SK-N-SH (cell line): ENCODE measurements at regions not wholly inside any gene's neighbourhood (a gene's known extent, or its start where the extent isn't known, plus 50 kb on each side); places are given as distances from the start of the nearest gene placed in this dataset.

Experiments used
- CTCF ChIA-PET: fragments of 300-600, 350-600 bp; formaldehyde crosslinking; extraction: SDS; loops from one replicate; lab custom pipeline; 2021; lab: Yijun Ruan, JAX
- POLR2A ChIA-PET: fragments of 350-600 bp; sonication (Branson Sonifier 250); formaldehyde crosslinking; extraction: SDS; loops from one replicate; lab custom pipeline; 2020; ENCODE audit warnings: antibody characterized with exemption, inconsistent platforms; lab: Yijun Ruan, JAX
- DNase-seq: peaks from one replicate; pipeline ENCODE4 v3.0.0; 2012
- H2AFZ ChIP-seq: fragments of 200-600 bp; sonication (generic); 2 replicates; pipeline ENCODE4 v1.8.1; 2016; ENCODE audit warnings: antibody characterized with exemption, mild to moderate bottlenecking, low read depth
- H3F3A ChIP-seq: fragments of 200-600 bp; sonication (generic); replicated peaks from 2 replicates; pipeline ENCODE3; 2016; ENCODE audit warnings: antibody characterized with exemption, mild to moderate bottlenecking; ENCODE audit not compliant: insufficient read depth
- H3K27ac ChIP-seq, 2 experiments: fragments of 200-500 bp in 1 of 2; fragments of 200-600 bp in 1 of 2; sonication (Bioruptor generic) in 1 of 2; sonication (generic), shearing (Covaris generic) in 1 of 2; 2 replicates each; pipeline versions ENCODE4 v1.5.1 to v1.6.1; 2014 to 2016; ENCODE audit warnings: low read depth in 2 of 2, inconsistent platforms in 1 of 2, low read length in 1 of 2, mild to moderate bottlenecking in 1 of 2, mixed read lengths in 1 of 2
- H3K27me3 ChIP-seq: fragments of 200-600 bp; sonication (generic), shearing (Covaris generic); 2 replicates; pipeline ENCODE4 v1.6.1; 2016; ENCODE audit warnings: mixed run types; ENCODE audit not compliant: insufficient read depth
- H3K36me3 ChIP-seq, 2 experiments: fragments of 200-500 bp in 1 of 2; fragments of 200-600 bp in 1 of 2; sonication (Bioruptor generic) in 1 of 2; sonication (generic) in 1 of 2; replicated peaks in 1 of 2; 2 replicates each; pipeline versions ENCODE3 to v1.5.1; 2014 to 2016; ENCODE audit warnings: low read length in 1 of 2, mild to moderate bottlenecking in 1 of 2; ENCODE audit not compliant: insufficient read depth in 2 of 2, control insufficient read depth in 1 of 2
- H3K4me1 ChIP-seq, 2 experiments: fragments of 200-500 bp in 1 of 2; fragments of 200-600 bp in 1 of 2; sonication (Bioruptor generic) in 1 of 2; sonication (generic), shearing (Covaris generic) in 1 of 2; 2 replicates each; pipeline versions ENCODE4 v1.5.1 to v1.6.1; 2014 to 2016; ENCODE audit warnings: low read depth in 1 of 2, low read length in 1 of 2, mixed run types in 1 of 2; ENCODE audit not compliant: insufficient read depth in 2 of 2, control insufficient read depth in 1 of 2
- H3K4me2 ChIP-seq: fragments of 200-600 bp; sonication (generic), shearing (Covaris generic); 2 replicates; pipeline ENCODE4 v1.6.1; 2017; ENCODE audit warnings: mixed run types
- H3K4me3 ChIP-seq, 2 experiments: fragments of 200-500 bp in 1 of 2; fragments of 200-600 bp in 1 of 2; sonication (Bioruptor generic) in 1 of 2; sonication (generic), shearing (Covaris generic) in 1 of 2; 2 replicates each; pipeline versions ENCODE4 v1.5.1 to v1.8.1; 2014 to 2016; ENCODE audit warnings: low read depth in 2 of 2, inconsistent platforms in 1 of 2, low read length in 1 of 2, mild to moderate bottlenecking in 1 of 2, mixed read lengths in 1 of 2, moderate library complexity in 1 of 2
- H3K79me2 ChIP-seq: fragments of 200-600 bp; sonication (generic); 2 replicates; pipeline ENCODE4 v1.8.1; 2017; ENCODE audit warnings: mild to moderate bottlenecking; ENCODE audit not compliant: insufficient read depth
- H3K9ac ChIP-seq: fragments of 200-600 bp; sonication (generic); 2 replicates; pipeline ENCODE4 v1.6.1; 2017; ENCODE audit warnings: mixed run types
- H3K9me2 ChIP-seq: fragments of 200-600 bp; sonication (generic); 2 replicates; pipeline ENCODE4 v1.6.1; 2017; ENCODE audit warnings: mixed run types
- H3K9me3 ChIP-seq: fragments of 200-600 bp; sonication (generic); 2 replicates; pipeline ENCODE4 v1.6.1; 2017; ENCODE audit warnings: mixed run types, mild to moderate bottlenecking, moderate library complexity
- H4K20me1 ChIP-seq: fragments of 200-600 bp; sonication (generic); 2 replicates; pipeline ENCODE4 v1.6.1; 2017; ENCODE audit warnings: mild to moderate bottlenecking, mixed run types; ENCODE audit not compliant: insufficient read depth
- GATA2 ChIP-seq: sonication (generic); formaldehyde crosslinking; IDR thresholded peaks from 2 replicates; pipeline ENCODE4 v1.5.0; 2020; ENCODE audit warnings: mild to moderate bottlenecking, missing genetic modification reagents
- JUND ChIP-seq: IDR thresholded peaks from 2 replicates; pipeline ENCODE4 v1.4.0; 2012
- MEF2A ChIP-seq: IDR thresholded peaks from 2 replicates; pipeline ENCODE4 v1.4.0; 2012; ENCODE audit warnings: low read depth, borderline replicate concordance
- NRF1 ChIP-seq: IDR thresholded peaks from 2 replicates; pipeline ENCODE4 v1.6.1; 2012; ENCODE audit warnings: low read depth, mild to moderate bottlenecking, low read length
- REST ChIP-seq: IDR thresholded peaks from 2 replicates; pipeline ENCODE4 v1.6.1; 2012; ENCODE audit warnings: mild to moderate bottlenecking, low read depth, low read length, moderate library complexity
- RFX5 ChIP-seq: IDR thresholded peaks from 2 replicates; pipeline ENCODE4 v1.6.1; 2012; ENCODE audit warnings: mild to moderate bottlenecking, improper control_type of control experiment, low read length
- RXRA ChIP-seq: IDR thresholded peaks from 2 replicates; pipeline ENCODE4 v1.4.0; 2012; ENCODE audit warnings: low read depth, mild to moderate bottlenecking, borderline replicate concordance
- SMC3 ChIP-seq: IDR thresholded peaks from 2 replicates; pipeline ENCODE4 v1.6.1; 2012; ENCODE audit warnings: low read depth, low read length, improper control_type of control experiment
- TAF1 ChIP-seq: IDR thresholded peaks from 2 replicates; pipeline ENCODE4 v1.6.1; 2012; ENCODE audit warnings: low read depth, mild to moderate bottlenecking, low read length, moderate library complexity, borderline replicate concordance
- TCF12 ChIP-seq: IDR thresholded peaks from 2 replicates; pipeline ENCODE4 v1.4.0; 2012
- TEAD4 ChIP-seq: IDR thresholded peaks from 2 replicates; pipeline ENCODE4 v1.4.0; 2012; ENCODE audit warnings: mild to moderate bottlenecking, borderline replicate concordance; ENCODE audit not compliant: insufficient read depth
- YY1 ChIP-seq: IDR thresholded peaks from 2 replicates; pipeline ENCODE4 v1.4.0; 2012; ENCODE audit warnings: low read depth, mild to moderate bottlenecking
- ZBTB33 ChIP-seq: IDR thresholded peaks from 2 replicates; pipeline ENCODE4 v1.4.0; 2012; ENCODE audit warnings: low read depth, borderline replicate concordance
- WGBS: methylation state at CpG from one replicate; pipeline ENCODE4 v1.1.6; 2017; ENCODE audit warnings: low lambda C conversion rate; 5-methylcytosine and 5-hydroxymethylcytosine counted together

- TF ChIP-seq RXRA: no peak
- TF ChIP-seq ZBTB33: no peak
- no peak for TF ChIP-seq RFX5
These were observed 988.5 kb downstream of the CDH18 start (continued) for GRCh38 chr5:18999478-18999877.

GRCh38 chr5:19001054-19001453 lies 986.9 kb downstream of the CDH18 start:
- H3K9me2 ChIP-seq: no peaks in the 10 kb centered on the region
- H3K79me2 ChIP-seq: no peaks in the 10 kb centered on the region
- no peaks in the 10 kb centered on the region for H3F3A ChIP-seq
- H2AFZ ChIP-seq: no peak overlapping the region
- H3K27me3 ChIP-seq: no peaks in the 10 kb centered on the region
- TF ChIP-seq TEAD4 (no peak), JUND (no peak), SMC3 (no peak), GATA2 (CRISPR knock-in tag) (no peak), REST (no peak), NRF1 (no peak), TAF1 (no peak), RXRA (no peak), TCF12 (no peak), RFX5 (no peak), YY1 (no peak), MEF2A (no peak)
- no peak overlapping the region for H3K4me2 ChIP-seq
- no peaks in the 10 kb centered on the region for H3K36me3 ChIP-seq
- H3K9me3 ChIP-seq: no peaks in the 10 kb centered on the region
- no peak overlapping the region for H3K9ac ChIP-seq
- ChIA-PET POLR2A (no interaction called here), CTCF (no interaction called here)
- no peaks in the 10 kb centered on the region for H3K4me1 ChIP-seq
- 0% methylated on average over 1 of the region's 1 CpG for WGBS
- H3K4me3 ChIP-seq: no peak overlapping the region
- DNase-seq: no peak
- H4K20me1 ChIP-seq: no peaks in the 10 kb centered on the region
- no peak overlapping the region for H3K27ac ChIP-seq
